ENCODE measurements at regions not wholly inside any gene's neighbourhood (a gene's known extent, or its start where the extent isn't known, plus 50 kb on each side); places are given as distances from the start of the nearest gene placed in this dataset.
A peak's percentile ranks its signal among the peaks of the same experiment; 100 is the strongest.
"Not testable (repeated sequence)": the region's sequence is repeated elsewhere in the genome, so short reads cannot be mapped to it uniquely, and the experiment has no call there.

DNA sequence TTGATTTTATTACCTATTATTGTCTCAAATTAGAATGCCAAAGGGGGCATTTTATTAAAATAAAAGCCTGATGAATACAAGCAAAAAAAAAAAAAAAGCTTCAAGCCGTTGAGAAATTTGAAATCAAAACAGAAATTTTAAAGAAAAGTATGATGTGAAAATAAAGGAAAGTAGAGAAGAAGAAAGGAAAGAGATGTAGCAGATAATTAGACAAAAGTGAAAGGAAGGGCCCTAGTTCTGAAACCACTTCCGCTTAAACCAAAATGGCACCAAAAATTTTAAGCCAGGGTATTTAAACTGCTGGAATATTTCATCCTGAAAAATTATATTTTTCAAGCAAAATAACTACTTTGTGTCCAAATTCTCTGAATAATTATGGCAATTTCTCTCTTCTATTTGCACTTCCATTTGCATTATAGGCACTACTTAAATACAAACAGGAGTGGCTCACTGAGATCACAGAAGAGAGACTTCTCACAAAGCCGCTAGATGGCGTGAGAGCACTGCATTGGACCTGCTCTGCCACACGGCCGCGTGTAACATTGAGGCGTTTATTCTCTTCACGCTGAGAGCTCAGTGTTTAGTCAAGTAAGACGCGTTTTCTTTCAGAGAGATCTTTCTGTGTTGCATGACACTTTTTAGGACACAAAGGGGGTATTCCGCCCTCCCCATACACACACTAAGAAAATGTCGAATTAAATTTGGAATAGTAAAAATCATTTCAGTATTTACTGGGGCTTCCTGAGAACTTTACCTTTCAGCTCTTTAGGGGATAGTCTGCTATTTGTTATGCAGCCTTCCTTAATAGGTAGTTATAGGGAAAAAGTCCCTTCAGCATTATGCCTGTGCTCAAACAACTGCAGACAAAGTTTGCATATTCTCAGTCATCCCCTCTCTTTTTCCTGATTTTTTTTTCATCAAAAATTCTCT, 368.4 kb upstream of the CCNH start:
- DNase-seq = peak; percentile 70

DNA sequence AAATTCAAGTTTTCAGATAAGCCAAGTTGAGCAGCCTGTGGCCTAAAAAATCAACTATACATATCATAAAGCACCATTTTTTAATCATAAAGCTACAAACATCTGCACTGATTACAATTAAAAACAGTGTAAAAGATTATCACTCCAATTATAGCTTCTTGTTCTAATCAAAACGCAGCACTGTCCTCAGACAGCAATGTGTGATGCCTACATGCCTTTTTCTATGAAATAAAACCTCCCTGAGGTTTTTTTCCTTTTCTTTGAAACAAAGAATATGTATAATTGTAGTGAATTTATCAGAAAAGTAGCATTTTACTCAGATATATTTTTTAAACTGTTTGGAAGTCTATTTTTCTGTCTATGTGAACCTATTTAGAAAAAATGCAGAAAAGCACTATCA, 366.1 kb upstream of the CCNH start:
- no peak for DNase-seq

DNA sequence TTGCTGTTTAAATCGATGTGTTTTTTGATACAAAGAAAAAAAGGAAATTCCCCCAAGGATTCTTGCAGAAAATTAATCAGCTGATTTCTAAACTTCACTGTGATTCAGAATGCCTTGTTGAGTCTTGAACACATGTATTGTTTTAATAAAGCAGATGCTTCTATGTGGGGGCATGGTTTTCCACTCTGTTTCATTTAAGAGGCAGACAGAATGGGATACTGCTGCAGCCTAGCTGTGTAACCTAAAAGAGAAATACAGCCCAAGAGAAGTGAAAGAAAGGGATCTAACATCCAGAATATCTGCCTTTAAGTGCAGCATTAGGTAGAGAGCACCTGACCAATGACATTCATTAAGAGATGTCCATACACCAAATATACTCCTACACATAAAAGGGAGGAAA, 365.1 kb upstream of the CCNH start:
- no peak for DNase-seq

DNA sequence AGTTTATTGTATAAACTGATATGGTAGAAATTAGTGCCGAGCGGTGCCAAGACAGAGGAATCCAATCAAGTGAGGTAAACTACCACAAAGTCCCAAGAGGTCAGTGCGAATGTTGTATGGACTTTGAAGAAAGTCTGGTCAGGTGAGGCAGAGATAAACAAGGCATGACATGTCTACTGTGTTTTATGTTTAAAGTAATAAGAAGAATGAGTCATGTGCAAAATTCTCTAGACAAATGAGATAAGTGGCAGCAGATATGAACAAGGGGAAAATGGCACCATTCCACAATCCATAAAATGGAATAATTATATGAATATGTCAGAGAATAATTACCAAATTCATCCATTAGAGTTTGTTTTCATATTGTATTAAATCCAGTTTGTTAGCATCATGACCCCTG, 364.1 kb upstream of the CCNH start:
- no peak for DNase-seq

DNA sequence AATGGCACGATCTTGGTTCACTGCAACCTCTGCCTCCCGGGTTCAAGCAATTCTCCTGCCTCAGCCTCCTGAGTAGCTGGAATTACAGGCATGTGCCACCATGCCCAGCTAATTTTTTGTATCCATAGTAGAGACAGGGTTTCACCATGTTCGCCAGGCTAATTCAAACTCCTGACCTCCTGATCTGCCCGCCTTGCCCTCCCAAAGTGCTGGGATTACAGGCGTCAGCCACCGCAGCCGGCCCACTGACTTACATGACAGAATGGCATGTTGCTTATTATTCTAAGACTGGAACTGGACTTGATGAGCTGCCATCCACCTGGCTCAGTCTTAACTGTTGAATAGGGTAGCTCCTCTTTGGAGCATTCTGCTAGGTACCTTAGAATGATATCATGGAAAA, 363.6 kb upstream of the CCNH start:
- not testable (repeated sequence) for DNase-seq

DNA sequence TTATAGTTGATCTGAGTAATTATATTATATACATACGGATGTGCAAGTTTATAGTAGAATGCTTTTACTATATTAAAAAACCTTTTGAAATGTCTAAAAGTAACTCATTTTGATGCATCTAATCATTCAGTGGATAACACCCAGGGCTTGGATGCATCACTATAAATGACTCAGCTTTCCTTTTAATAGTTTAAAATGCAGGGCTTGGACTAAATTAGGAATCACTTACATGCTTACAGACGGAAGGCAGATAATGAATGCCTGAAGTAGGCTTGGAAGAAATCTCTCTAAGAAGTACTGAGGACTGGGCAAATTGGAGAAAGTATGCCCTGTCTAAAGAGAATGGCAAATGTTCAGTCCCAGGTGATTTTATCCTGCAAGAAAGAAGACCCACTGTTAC, 362.5 kb upstream of the CCNH start:
- DNase-seq = no peak

DNA sequence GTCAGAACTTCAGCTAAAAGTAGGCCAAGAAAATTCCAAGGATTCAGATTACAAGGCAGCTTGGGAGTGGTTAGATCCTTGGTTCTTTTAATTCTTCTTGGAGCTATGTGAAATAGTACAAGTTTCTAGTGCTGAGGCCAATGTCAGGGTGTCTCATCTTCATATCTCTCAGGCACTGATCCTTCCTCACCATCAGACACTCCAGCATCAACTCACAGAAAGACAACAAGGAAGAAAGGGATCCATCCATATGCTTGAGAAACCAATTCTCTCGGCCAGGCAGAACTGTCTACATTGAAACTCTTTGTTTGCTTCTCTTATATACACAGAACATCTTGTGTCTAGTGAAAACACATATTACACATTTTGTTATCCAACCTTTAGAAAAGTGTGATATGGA, 362.1 kb upstream of the CCNH start:
- no peak for DNase-seq

DNA sequence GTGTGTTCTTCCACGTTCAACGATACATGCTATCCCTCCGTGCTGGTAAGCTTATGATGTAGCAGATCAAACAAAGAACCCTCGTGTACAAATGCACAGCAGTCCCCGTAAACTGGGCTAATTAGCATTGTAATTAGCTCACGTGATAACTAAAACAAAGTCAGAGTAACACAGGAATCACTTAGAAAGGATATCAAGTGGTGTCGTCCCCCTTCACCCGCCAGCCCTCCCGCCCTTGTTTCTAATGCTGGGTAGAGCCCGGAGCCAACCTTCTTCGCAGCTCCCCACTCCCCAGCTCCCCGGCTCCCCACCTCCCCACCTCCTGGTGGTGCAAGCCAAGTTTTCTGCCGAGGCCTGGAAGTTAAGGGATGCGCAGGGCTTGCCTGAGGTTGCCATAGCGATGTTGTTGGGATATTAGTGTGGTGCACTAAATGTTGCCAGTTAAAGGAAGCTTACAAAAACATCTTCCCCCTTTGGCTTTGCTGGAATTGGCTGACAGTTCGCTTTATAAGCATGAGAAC, 357.9 kb upstream of the CCNH start:
- no peak for DNase-seq

DNA sequence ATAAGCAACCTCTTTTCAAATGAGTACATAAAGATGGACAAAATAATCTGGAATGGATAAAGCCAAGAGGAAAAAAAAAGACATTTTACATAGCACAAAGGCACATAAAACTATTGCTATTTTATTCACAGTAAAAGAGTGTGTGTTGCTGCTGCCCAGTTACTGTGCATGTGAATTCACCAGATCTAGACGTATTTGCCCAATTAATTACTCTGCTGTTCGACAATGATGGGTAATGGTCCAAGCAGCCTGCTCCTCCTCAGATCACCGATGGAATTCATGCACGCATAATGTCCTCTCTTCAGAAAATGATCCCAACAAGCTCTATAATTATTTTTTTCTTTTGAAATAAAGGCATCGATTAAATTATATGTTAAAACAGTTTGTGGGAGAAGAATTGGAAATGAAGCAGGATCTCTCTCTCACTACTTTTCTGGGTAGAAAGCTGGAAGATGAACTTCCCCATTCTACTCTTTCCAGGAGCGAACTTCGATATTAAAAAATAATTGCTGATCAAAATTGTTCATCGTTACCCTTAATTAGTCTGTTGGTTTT, 357.4 kb upstream of the CCNH start:
- no peak for DNase-seq

DNA sequence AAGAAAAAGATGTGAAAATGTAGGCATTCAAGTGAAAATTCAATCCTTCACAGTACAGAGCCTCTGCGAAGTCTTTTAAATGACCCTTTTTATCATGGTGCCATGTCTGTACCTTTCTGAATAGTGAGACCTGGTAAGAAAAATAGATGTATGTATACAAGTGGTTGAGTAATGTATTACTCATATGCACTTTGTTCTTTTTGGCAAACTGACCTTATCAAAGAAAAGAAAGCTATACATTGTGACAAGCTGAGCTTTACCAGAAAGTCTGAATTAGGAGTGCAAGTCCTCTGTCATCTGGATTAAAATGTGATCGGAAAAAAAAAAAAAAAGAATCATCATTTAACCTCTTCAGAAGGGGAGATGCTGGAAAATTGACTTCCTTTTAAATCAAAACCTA, 356.4 kb upstream of the CCNH start:
- no peak for DNase-seq

DNA sequence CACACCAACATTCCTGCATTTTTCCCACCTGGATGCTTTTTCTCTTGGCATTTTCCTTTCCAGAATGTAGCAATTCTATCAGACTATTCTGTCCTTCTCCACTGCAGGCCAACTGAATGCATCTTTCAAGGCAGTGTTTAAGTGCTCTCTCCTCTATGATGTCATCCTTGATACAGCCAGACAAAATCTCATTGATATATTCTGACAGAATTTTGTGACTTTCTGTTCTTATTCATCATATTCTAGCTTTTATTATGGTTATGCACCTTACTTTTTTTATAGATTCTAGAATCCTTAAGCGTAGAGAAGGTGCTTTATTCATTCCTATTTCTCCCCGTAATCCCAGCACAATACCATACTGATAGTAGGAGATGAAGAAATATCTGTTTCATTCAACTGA, 355.5 kb upstream of the CCNH start:
- DNase-seq = no peak

DNA sequence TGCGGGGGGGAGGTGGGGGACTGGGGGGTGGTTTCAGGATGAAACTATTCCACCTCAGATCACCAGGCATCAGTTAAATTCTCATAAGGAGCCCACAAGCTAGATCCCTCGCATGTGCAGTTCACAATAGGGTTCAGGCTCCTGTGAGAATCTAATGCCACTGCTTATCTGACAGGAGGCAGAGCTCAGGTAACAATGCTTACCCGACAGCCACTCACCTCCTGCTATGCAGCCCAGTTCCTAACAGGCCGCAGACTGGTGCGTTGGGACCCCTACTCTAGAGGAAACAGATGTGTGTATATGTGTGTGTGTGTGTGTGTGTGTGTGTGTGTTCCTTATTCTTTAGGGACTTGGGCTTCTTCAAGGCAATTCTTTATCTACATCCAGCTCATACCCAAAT, 352.3 kb upstream of the CCNH start:
- no peak for DNase-seq

DNA sequence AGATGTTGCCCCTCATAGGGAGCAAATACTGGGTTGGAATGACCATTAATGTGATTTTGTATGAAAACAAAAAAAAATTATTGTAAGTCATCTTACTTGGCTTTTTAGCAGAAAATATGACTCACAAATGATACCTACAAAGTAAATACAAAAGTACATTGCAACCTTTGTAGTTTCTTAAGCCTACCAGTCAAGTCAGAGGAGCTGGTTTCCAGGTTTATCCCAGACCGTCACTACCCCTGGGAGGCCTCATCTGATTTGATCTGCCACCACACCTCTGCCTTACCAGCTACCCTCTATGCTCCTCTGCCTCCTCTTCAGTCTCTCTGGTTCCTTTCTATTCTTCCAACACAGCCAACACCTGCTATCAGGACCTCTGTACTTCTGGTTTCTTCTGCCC, 349.9 kb upstream of the CCNH start:
- no peak for DNase-seq

DNA sequence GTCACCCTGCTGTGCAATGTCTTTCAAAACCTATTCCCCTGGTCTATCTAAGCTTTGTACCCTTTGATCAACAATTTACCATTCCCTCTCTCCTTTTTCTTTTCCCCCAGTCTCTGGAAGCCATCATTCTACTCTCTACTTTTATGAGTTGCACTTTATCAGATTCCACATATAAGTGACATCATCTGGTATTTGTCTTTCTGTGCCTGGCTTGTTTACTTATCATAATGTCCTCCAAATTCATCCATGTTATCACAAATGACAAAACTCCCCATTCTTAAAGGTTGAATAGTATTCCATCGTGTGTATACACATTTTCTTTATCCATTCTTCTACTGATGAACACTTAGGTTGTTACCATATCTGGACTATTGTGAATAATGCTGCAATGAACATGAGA, 344.2 kb upstream of the CCNH start:
- DNase-seq = no peak

DNA sequence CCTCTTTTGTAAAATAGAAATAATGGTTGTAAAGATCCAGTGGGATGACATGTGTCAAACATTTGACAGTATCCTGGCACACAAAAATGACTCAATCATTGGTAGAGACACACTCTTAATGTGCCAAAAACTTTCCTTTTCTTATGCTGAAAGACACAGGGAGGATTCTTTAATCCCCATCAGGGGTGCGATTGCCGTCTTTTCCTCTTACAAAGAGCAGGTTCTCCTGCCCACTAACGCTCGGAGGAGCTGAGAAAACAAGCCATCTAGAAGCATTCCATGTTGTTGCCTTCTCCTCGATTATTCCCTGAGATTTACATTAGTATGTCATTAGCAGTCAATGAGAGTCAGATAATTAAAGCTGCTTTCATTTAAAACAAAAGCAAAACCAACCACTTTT, 342.6 kb upstream of the CCNH start:
- DNase-seq = no peak

DNA sequence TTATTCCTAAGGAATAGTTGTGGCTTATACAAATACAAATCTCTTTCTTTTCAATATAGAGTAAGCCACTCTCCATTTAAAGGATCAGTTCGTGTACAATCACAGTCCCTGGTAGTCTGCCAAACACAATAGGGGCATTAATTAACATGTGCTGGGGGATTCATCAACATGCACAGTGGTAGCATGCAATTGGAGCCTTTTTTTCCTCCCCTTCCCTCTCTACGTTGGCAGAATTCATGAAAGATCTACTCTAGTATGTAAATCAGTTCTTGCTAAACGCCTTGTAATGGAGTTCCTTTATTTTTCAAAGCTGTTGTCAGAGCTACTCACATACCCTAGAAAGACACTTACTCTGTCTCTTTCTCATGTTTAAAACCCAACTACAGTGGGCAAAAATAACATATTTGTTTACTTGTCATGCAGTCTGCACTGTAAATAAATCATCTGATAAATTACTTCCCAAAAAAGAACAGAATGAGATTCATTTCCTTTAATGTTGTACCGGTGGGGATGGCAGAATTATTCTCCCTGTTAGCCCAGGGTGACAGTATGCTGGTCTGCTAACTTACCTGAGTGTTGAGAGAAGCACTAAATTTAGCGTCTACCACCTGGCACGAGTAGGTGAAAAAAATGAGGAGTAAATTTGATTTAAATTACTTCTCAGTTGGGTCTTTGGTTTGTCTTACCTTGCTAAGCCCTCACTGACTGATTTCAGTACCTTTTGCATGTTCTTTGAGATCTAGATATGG, 341.5 kb upstream of the CCNH start:
- no peak for DNase-seq

DNA sequence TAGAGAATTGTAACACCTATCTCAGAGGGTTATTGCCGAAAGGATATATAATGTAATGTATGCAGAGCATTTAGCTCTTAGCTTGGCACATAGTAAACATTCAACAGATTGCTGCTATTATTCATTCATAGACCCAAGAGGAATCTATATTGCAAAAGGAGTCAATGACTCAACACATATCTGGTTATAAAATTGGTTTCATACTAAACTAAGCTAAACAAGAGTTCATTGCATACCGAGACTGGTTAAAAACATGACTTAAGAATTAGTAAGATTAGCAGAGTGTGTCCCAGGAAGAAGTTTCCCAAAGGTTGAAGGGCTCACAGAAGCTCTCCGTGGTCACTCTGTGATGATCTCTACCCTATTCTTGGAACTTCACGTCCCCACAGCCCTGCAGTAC, 339.6 kb upstream of the CCNH start:
- DNase-seq = no peak

DNA sequence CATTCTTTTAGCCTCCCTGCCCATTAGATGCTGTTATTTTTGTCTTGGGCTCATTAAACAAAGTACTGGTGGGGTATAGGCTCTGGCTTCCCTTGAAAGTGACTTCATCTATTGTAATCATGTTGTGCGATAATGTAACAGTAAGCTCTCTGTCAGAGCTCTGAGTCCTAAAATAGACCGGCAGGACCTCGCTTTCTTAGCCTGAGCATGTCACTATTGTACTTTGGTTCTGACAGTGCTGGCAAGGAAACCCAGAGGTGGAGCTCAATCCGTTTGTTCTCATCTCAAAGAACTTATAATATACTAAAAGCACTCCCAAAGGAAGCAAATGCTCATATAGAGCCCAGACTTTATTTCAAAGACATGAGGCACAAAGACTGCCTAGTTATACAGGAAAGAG, 339.1 kb upstream of the CCNH start:
- DNase-seq = no peak

DNA sequence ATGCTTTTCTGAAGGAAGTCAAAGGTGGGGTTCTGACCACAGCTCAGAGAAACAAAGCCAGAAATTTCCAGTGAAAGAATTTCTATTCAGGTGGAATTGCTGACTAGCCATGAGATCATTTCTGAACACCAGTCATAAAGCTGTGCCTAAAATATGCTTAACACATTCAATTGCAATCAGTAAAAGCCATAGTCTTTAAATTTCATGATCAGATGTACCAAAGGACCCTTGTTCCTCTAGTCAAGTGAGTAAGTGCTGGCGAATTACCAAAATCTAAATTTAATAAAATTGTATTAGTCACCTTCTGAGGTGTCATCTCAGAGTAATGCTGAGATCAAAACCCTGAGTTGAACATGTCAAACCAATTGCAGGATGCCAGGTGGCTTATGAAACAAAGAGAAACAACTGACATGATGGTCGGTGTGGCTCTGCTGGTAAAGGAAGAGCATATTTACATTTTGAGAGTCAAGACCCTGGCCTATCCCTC, 334.2 kb upstream of the CCNH start:
- DNase-seq = no peak

DNA sequence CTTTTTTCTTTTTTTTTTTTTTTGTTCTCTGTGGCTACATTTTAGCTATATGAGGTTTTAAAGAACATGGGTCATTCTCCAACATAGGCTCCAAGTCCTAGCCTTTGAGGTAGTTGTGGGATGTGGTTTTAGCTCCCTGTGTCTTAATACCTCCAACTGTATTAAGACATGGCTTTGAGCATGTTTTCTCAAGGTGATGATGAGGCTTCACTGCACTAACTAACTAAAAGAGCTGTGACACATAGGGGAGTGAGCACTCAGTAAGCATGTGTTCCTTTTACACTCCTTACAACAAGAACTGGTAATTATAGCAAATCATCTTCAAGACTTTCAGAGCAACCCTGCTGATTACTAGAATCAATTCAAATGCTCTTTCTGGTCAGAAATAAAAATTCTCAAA, 333.6 kb upstream of the CCNH start:
- DNase-seq = no peak

DNA sequence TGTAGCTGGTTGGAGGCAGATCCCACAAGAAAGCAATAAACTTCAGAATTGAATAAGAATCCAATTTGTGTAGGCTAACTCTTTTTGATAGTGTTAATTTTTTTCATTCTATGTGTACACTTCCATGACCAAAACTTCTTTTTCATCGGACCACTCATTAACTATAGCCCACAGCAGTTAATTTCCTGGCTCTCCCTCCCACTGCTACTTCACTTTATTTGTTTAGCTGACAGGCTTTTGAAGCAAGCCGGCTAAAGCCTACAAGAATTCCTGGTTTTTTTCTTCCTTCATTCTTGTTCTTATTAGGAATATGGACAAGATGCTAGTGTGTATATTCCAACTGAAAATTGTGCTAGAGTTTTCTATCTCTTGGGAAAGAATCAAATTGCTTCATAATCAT, 329.2 kb upstream of the CCNH start:
- DNase-seq = no peak

DNA sequence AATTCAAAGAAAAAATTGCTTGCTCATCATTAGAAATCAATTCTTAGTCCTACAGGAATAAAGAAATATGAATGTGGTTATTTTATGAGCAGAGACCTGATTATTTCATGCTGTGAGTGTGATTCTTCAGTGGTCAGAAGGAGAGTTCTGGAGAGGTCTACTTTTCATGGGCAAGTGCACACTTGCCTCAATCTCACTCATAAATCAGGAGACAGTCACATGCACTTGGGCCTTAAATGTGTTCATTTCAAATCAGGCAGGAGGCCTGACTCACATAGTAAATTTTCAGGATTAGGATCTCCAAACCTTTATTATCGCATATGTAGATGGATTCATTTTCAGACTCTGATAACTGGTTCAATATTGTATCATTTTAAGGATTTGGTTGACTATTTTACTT, 323.2 kb upstream of the CCNH start:
- DNase-seq = no peak

DNA sequence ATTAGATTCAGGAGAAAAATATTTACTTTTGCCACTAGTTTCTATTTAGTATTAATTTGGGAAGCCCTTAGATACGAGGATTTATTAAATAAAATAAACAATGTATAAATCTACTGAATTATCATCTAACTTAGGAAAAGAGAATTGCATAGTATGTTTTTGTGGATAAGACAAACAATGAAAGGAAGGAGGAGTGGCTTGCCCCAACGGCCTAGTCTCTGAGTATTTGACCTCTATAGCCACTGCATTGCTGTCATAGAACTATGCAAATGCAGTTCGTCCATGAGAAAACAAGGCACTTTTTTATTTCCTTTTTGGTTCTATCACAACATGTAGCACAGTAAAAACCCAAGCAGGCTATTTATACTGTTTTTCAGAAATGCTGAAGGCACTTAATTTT, 321.2 kb upstream of the CCNH start:
- DNase-seq = no peak

Measured in CD4-positive, alpha-beta T cell treated with Interferon gamma for 1 hour (primary cell).